Fibroblast of the conjunctiva (primary cell): ENCODE measurements at regions not wholly inside any gene's neighbourhood (a gene's known extent, or its start where the extent isn't known, plus 50 kb on each side); places are given as distances from the start of the nearest gene placed in this dataset.

Experiments
- DNase-seq: peaks from one replicate; pipeline ENCODE4 v3.0.0-alpha.2; 2010; ENCODE audit warnings: low read depth

- DNase-seq = no peak
These were observed 317.0 kb upstream of the JAG1 start for GRCh38 chr20:10990625-10991382.

GRCh38 chr20:10992731-10993130 lies 318.9 kb upstream of the JAG1 start:
- peak; percentile 45 for DNase-seq

GRCh38 chr20:10994991-10995700 lies 321.3 kb upstream of the JAG1 start:
- no peak for DNase-seq

GRCh38 chr20:10998476-10998875 lies 324.7 kb upstream of the JAG1 start:
- no peak for DNase-seq

- no peak for DNase-seq
These were observed 326.6 kb upstream of the JAG1 start for GRCh38 chr20:11000416-11000815.

GRCh38 chr20:11001302-11001701 lies 327.5 kb upstream of the JAG1 start:
- DNase-seq = no peak

GRCh38 chr20:11001764-11002540 lies 328.2 kb upstream of the JAG1 start:
- no peak for DNase-seq

GRCh38 chr20:11003341-11003740 lies 329.5 kb upstream of the JAG1 start:
- DNase-seq = no peak

GRCh38 chr20:11008444-11009033 lies 334.7 kb upstream of the JAG1 start:
- DNase-seq = no peak

GRCh38 chr20:11011653-11012052 lies 337.9 kb upstream of the JAG1 start:
- no peak for DNase-seq

GRCh38 chr20:11012975-11013374 lies 339.2 kb upstream of the JAG1 start:
- DNase-seq = peak; percentile 35

- DNase-seq = no peak
These were observed 340.0 kb upstream of the JAG1 start for GRCh38 chr20:11013801-11014200.

GRCh38 chr20:11015440-11015839 lies 341.6 kb upstream of the JAG1 start:
- DNase-seq = no peak

GRCh38 chr20:11017446-11017845 lies 343.6 kb upstream of the JAG1 start:
- DNase-seq = no peak

GRCh38 chr20:11018668-11019170 lies 344.9 kb upstream of the JAG1 start:
- no peak for DNase-seq

GRCh38 chr20:11020712-11021111 lies 346.9 kb upstream of the JAG1 start:
- DNase-seq = no peak

- DNase-seq = no peak
These were observed 353.4 kb upstream of the JAG1 start for GRCh38 chr20:11027224-11027623.

GRCh38 chr20:11030351-11030750 lies 356.6 kb upstream of the JAG1 start:
- no peak for DNase-seq

- DNase-seq = no peak
These were observed 357.5 kb upstream of the JAG1 start for GRCh38 chr20:11031300-11031699.

- no peak for DNase-seq
These were observed 358.8 kb upstream of the JAG1 start for GRCh38 chr20:11032611-11033010.

GRCh38 chr20:11034025-11034424 lies 360.2 kb upstream of the JAG1 start:
- DNase-seq = no peak

GRCh38 chr20:11035211-11035610 lies 361.4 kb upstream of the JAG1 start:
- DNase-seq = no peak
